ENCODE measurements at regions not wholly inside any gene's neighbourhood (a gene's known extent, or its start where the extent isn't known, plus 50 kb on each side); places are given as distances from the start of the nearest gene placed in this dataset.
"Not testable (repeated sequence)": the region's sequence is repeated elsewhere in the genome, so short reads cannot be mapped to it uniquely, and the experiment has no call there.

- TF ChIP-seq CTCF (IDR thresholded peaks at IDR 0.05) (no peak), ZFX (IDR thresholded peaks at IDR 0.05; ENCODE audit: borderline replicate concordance) (no peak)
- H3K27ac ChIP-seq: no peak overlapping the region
Observed at GRCh38 chr6:68533339-68533795, 101.7 kb upstream of the ADGRB3 start.

- no peak overlapping the region for H3K27ac ChIP-seq
- TF ChIP-seq CTCF (IDR thresholded peaks at IDR 0.05) (no peak), ZFX (IDR thresholded peaks at IDR 0.05; ENCODE audit: borderline replicate concordance) (no peak)
Observed at GRCh38 chr6:68527691-68528090, 107.4 kb upstream of the ADGRB3 start.

- TF ChIP-seq ZFX (IDR thresholded peaks at IDR 0.05; ENCODE audit: borderline replicate concordance): no peak
- no peak for TF ChIP-seq CTCF (IDR thresholded peaks at IDR 0.05)
- H3K27ac ChIP-seq: no peak overlapping the region
Observed at GRCh38 chr6:68506911-68507310, 128.2 kb upstream of the ADGRB3 start.

- no peak overlapping the region for H3K27ac ChIP-seq
Observed at GRCh38 chr6:68502946-68503345, 132.1 kb upstream of the ADGRB3 start.

GRCh38 chr6:68497927-68498326, 137.2 kb upstream of the ADGRB3 start:
- H3K27ac ChIP-seq: no peak overlapping the region
- TF ChIP-seq ZFX (IDR thresholded peaks at IDR 0.05; ENCODE audit: borderline replicate concordance): no peak
- no peak for TF ChIP-seq CTCF (IDR thresholded peaks at IDR 0.05)

More at GRCh38 chr6:68502946-68503345, 132.1 kb upstream of the ADGRB3 start:
- TF ChIP-seq ZFX (IDR thresholded peaks at IDR 0.05; ENCODE audit: borderline replicate concordance) (no peak), CTCF (IDR thresholded peaks at IDR 0.05) (no peak)

- not testable (repeated sequence) for H3K27ac ChIP-seq
Observed at GRCh38 chr6:68494880-68495279, 140.2 kb upstream of the ADGRB3 start.

- TF ChIP-seq ZFX (IDR thresholded peaks at IDR 0.05; ENCODE audit: borderline replicate concordance): no peak
- TF ChIP-seq CTCF (IDR thresholded peaks at IDR 0.05): no peak
- H3K27ac ChIP-seq: no peak overlapping the region
Observed at GRCh38 chr6:68476611-68477010, 158.5 kb upstream of the ADGRB3 start.
